Hematopoietic multipotent progenitor cell (in vitro differentiated cells): ENCODE measurements at regions not wholly inside any gene's neighbourhood (a gene's known extent, or its start where the extent isn't known, plus 50 kb on each side); places are given as distances from the start of the nearest gene placed in this dataset.

Experiments
- DNase-seq, 3 donors: peaks; one replicate each; pipeline ENCODE4 v3.0.0-alpha.2; 2011 to 2015; ENCODE audit warnings: low read depth in 2 of 3, low spot score in 2 of 3

GRCh38 chr4:11194431-11194830 is 234.3 kb downstream of the HS3ST1 start:
- no peak for DNase-seq

- DNase-seq: no peak
These were observed 238.9 kb downstream of the HS3ST1 start for GRCh38 chr4:11189756-11190155.

- no peak for DNase-seq
These were observed 245.3 kb downstream of the HS3ST1 start for GRCh38 chr4:11183356-11183740.

GRCh38 chr4:11182586-11183355 is 245.9 kb downstream of the HS3ST1 start:
- no peak for DNase-seq

- DNase-seq: no peak
These were observed 246.7 kb downstream of the HS3ST1 start for GRCh38 chr4:11182031-11182430.

- no peak for DNase-seq
These were observed 248.9 kb downstream of the HS3ST1 start for GRCh38 chr4:11179796-11180195.

GRCh38 chr4:11178433-11178832 is 250.3 kb downstream of the HS3ST1 start:
- DNase-seq: no peak

- no peak for DNase-seq
These were observed 253.3 kb downstream of the HS3ST1 start for GRCh38 chr4:11175374-11175773.

- DNase-seq: no peak
These were observed 262.1 kb downstream of the HS3ST1 start for GRCh38 chr4:11166606-11167005.

GRCh38 chr4:11166034-11166433 is 262.7 kb downstream of the HS3ST1 start:
- no peak for DNase-seq

GRCh38 chr4:11165052-11165451 is 263.6 kb downstream of the HS3ST1 start:
- no peak for DNase-seq

- DNase-seq: no peak
These were observed 268.4 kb downstream of the HS3ST1 start for GRCh38 chr4:11160288-11160687.

GRCh38 chr4:11158971-11159370 is 269.7 kb downstream of the HS3ST1 start:
- no peak for DNase-seq

- DNase-seq: no peak
These were observed 273.4 kb downstream of the HS3ST1 start for GRCh38 chr4:11155208-11155867.

GRCh38 chr4:11153171-11153750 is 275.4 kb downstream of the HS3ST1 start:
- no peak for DNase-seq

- DNase-seq: no peak
These were observed 276.0 kb downstream of the HS3ST1 start for GRCh38 chr4:11152684-11153083.

- DNase-seq: no peak
These were observed 277.2 kb downstream of the HS3ST1 start for GRCh38 chr4:11151500-11151899.

GRCh38 chr4:11149612-11150259 is 279.0 kb downstream of the HS3ST1 start:
- no peak for DNase-seq

- no peak for DNase-seq
These were observed 288.8 kb downstream of the HS3ST1 start for GRCh38 chr4:11139871-11140270.

- DNase-seq: no peak
These were observed 289.7 kb downstream of the HS3ST1 start for GRCh38 chr4:11138964-11139363.

- no peak for DNase-seq
These were observed 294.0 kb downstream of the HS3ST1 start for GRCh38 chr4:11134705-11135104.

GRCh38 chr4:11133868-11134267 is 294.8 kb downstream of the HS3ST1 start:
- DNase-seq: no peak
